NB4 (cell line): ENCODE measurements at regions not wholly inside any gene's neighbourhood (a gene's known extent, or its start where the extent isn't known, plus 50 kb on each side); places are given as distances from the start of the nearest gene placed in this dataset.

Experiments used
- MAX ChIP-seq: IDR thresholded peaks from 2 replicates; pipeline ENCODE4 v1.6.1; 2011; ENCODE audit warnings: low read depth, low read length
- POLR2A ChIP-seq: IDR thresholded peaks from 2 replicates; pipeline ENCODE4 v1.6.1; 2011; ENCODE audit warnings: mild to moderate bottlenecking; ENCODE audit not compliant: insufficient read length; ENCODE audit errors: extremely low read depth
- TF ChIP-seq, protein P1 (sequence below): IDR thresholded peaks from one replicate; pipeline ENCODE4 v1.5.1; 2012; ENCODE audit warnings: low read depth, low read length

DNA sequence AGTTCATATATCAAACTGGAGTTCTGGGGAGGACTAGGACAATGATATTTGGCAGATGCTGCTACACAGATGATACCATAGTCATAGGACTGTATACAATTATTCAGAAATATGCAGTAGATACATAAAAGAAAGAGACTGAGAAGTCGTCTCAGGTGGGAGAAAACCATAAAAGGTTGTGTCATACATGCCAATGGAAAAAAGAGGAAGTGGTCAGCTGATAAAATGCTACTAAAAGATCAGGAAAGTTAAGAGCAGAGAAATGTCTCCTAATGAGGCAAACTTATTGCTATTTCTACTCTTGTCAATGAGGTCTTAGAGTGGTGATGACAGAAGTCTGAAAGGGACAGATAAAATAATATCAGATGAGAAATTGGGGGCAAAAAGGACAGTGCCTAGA lies 407.6 kb downstream of the COL12A1 start:
- TF ChIP-seq, protein P1, sequence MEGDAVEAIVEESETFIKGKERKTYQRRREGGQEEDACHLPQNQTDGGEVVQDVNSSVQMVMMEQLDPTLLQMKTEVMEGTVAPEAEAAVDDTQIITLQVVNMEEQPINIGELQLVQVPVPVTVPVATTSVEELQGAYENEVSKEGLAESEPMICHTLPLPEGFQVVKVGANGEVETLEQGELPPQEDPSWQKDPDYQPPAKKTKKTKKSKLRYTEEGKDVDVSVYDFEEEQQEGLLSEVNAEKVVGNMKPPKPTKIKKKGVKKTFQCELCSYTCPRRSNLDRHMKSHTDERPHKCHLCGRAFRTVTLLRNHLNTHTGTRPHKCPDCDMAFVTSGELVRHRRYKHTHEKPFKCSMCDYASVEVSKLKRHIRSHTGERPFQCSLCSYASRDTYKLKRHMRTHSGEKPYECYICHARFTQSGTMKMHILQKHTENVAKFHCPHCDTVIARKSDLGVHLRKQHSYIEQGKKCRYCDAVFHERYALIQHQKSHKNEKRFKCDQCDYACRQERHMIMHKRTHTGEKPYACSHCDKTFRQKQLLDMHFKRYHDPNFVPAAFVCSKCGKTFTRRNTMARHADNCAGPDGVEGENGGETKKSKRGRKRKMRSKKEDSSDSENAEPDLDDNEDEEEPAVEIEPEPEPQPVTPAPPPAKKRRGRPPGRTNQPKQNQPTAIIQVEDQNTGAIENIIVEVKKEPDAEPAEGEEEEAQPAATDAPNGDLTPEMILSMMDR: no peak
- TF ChIP-seq POLR2A (no peak), MAX (no peak)
